ENCODE measurements at regions not wholly inside any gene's neighbourhood (a gene's known extent, or its start where the extent isn't known, plus 50 kb on each side); places are given as distances from the start of the nearest gene placed in this dataset.

DNA sequence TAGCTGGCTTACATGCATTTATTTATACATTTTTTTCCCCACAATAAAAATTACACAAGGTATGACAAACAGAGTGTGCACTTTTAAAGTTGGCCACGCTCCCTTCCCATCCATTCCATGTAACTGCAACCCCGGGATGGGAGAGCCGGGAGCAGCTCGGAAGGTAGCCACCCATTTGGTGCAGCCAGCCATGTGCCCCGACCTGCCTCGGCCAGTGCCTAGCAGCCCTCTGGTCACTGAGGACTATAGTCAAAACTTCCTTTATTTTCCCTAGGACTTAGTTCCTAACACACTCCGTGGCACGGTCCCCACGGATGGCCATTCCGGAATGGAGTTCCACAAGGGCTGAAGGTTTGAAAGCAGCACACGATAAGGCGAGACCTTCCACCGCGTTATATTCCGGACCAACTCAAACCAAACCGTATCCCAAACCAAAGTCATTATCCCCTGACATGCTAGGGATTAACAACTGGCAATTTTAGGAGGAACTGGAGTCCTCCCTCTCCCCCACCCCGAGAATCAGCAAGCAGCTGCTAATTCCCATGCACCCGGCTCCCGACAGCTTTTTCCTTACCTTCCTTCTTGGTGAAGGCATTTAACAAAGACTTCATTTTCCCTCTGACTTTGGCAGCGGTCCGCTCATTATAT is 426.4 kb downstream of the SHANK2 start:
- TF ChIP-seq POLR2A (IDR thresholded peaks at IDR 0.05; ENCODE audit: low read length), result no peak
- no peak for TF ChIP-seq GATA1 (IDR thresholded peaks at IDR 0.05; ENCODE audit: low read depth, low read length)

Measured in erythroblast (primary cell).